B cell (primary cell): ENCODE measurements at regions not wholly inside any gene's neighbourhood (a gene's known extent, or its start where the extent isn't known, plus 50 kb on each side); places are given as distances from the start of the nearest gene placed in this dataset.

Source experiments
- CTCF ChIP-seq: fragments of 200-600 bp; IDR thresholded peaks from one replicate; pipeline ENCODE4 v1.8.0; 2022; ENCODE audit warnings: antibody characterized with exemption, mild to moderate bottlenecking
- EZH2 ChIP-seq: IDR thresholded peaks from 2 replicates; pipeline ENCODE4 v1.6.1; 2012; ENCODE audit warnings: borderline replicate concordance, low read depth, mild to moderate bottlenecking, moderate library complexity, low read length; ENCODE audit not compliant: insufficient read depth, poor library complexity, severe bottlenecking

DNA sequence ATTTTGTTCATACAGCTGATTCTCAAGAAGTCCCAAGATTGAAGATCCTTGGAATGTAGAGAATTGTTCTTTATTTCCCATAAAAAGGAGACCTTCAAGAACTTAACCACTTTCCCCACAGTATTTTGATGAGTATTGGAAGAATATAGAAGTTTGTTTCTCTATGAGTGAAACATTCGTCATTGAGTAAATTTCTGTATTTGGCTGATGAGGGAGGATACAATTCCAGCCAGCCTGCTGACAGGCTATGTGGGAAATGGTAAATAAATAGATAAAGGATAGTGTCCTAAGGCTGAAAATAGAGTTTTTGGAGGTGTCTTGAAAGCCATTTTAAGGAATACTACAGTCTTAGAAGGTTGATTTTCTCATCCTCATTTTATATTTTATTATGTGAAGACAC lies 1076.1 kb downstream of the ROBO2 start:
- TF ChIP-seq CTCF (no peak), EZH2 (no peak)
